Stimulated activated CD4-positive, alpha-beta T cell treated with anti-CD3 and anti-CD28 coated beads, Interleukin-1b, Interleukin-23, amount 100 ng/mL, for 1 hour (primary cell): ENCODE measurements at regions not wholly inside any gene's neighbourhood (a gene's known extent, or its start where the extent isn't known, plus 50 kb on each side); places are given as distances from the start of the nearest gene placed in this dataset.

Source experiments
- DNase-seq, 2 donors: peaks; one replicate each; pipeline ENCODE4 v3.0.0-alpha.2; 2020; ENCODE audit warnings: low read depth in 2 of 2

DNA sequence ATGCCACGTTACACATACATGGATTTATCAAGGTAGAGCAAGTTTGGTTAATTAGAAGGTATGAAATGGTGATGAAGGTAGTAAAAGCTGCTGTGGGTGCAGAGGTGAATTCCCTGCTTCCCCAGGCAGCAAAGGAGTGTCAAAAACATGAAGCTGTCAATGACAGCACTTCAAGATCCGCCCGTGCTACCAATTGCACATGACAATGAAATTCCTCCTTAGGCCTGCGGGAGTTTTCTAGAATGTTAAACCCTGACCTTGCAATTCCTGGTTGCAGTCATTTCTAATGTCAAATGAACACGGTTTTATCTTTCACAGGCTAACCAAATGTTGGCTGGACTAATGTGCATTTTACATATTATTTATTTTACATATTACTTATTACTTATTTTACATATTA, 67.7 kb upstream of the LSM14A start:
- no peak for DNase-seq

GRCh38 chr19:34109596-34109995, 62.7 kb upstream of the LSM14A start:
- no peak for DNase-seq

GRCh38 chr19:34118879-34119748, 53.2 kb upstream of the LSM14A start:
- DNase-seq: no peak

GRCh38 chr19:34120141-34120540, 52.2 kb upstream of the LSM14A start:
- DNase-seq: no peak

- DNase-seq: peak in 1 of 2 donors; percentile 25
Observed at GRCh38 chr19:34120846-34121639, 51.3 kb upstream of the LSM14A start.
